Breast epithelium (tissue), 4 donors: ENCODE measurements at regions not wholly inside any gene's neighbourhood (a gene's known extent, or its start where the extent isn't known, plus 50 kb on each side); places are given as distances from the start of the nearest gene placed in this dataset.

Source experiments
- DNase-seq, 2 donors: peaks; one replicate each; pipeline ENCODE4 v3.0.0-alpha.2; 2019; ENCODE audit warnings: low spot score in 2 of 2
- H3K27ac ChIP-seq, 2 donors: fragments of 200-600 bp; sonication (generic) in 1 of 2; one replicate each; pipeline ENCODE4 v1.5.1; 2016 to 2019; ENCODE audit warnings: mild to moderate bottlenecking in 1 of 2
- H3K27me3 ChIP-seq, 2 donors: fragments of 200-600 bp; sonication (generic) in 1 of 2; one replicate each; pipeline versions ENCODE4 v1.5.1 to v1.6.0; 2017 to 2019; ENCODE audit warnings: control low read depth in 1 of 2, mild to moderate bottlenecking in 1 of 2
- H3K36me3 ChIP-seq: fragments of 200-600 bp; one replicate; pipeline ENCODE4 v1.5.1; 2019
- H3K4me1 ChIP-seq, 2 donors: fragments of 200-600 bp; sonication (generic); one replicate each; pipeline ENCODE4 v1.5.1; 2016 to 2019; ENCODE audit warnings: control low read depth in 1 of 2
- H3K4me3 ChIP-seq, 3 donors: fragments of 200-600 bp; sonication (generic); 1 replicate in 2 of 3; 2 replicates in 1 of 3; pipeline ENCODE4 v1.5.1; 2016 to 2019; ENCODE audit warnings: mild to moderate bottlenecking in 3 of 3, moderate library complexity in 2 of 3
- H3K9me3 ChIP-seq, 2 donors: fragments of 200-600 bp; sonication (generic) in 1 of 2; one replicate each; pipeline ENCODE4 v1.5.1; 2016 to 2019; ENCODE audit warnings: control low read depth in 1 of 2
- POLR2A ChIP-seq: fragments of 450-650 bp; IDR thresholded peaks from one replicate; pipeline ENCODE4 v1.6.1; 2016; ENCODE audit warnings: antibody characterized with exemption, mild to moderate bottlenecking, moderate library complexity
- POLR2AphosphoS5 ChIP-seq, 3 donors: sonication (generic); formaldehyde crosslinking; IDR thresholded peaks; one replicate each; pipeline ENCODE4 v1.6.1; 2017; ENCODE audit warnings: antibody characterized with exemption in 3 of 3
- intact Hi-C: fragments of 100-400 bp; cut with DNase I; formaldehyde crosslinking; loops from one replicate; pipeline ENCODE4 v1.15.1; 2023; ENCODE audit warnings: low total_unique reads
- TF ChIP-seq, protein P1 (sequence below), 3 donors: fragments of 450-650 bp; IDR thresholded peaks; one replicate each; pipeline ENCODE4 v1.5.1; 2016 to 2017; ENCODE audit warnings: antibody characterized with exemption in 3 of 3, mild to moderate bottlenecking in 3 of 3, moderate library complexity in 3 of 3

DNA sequence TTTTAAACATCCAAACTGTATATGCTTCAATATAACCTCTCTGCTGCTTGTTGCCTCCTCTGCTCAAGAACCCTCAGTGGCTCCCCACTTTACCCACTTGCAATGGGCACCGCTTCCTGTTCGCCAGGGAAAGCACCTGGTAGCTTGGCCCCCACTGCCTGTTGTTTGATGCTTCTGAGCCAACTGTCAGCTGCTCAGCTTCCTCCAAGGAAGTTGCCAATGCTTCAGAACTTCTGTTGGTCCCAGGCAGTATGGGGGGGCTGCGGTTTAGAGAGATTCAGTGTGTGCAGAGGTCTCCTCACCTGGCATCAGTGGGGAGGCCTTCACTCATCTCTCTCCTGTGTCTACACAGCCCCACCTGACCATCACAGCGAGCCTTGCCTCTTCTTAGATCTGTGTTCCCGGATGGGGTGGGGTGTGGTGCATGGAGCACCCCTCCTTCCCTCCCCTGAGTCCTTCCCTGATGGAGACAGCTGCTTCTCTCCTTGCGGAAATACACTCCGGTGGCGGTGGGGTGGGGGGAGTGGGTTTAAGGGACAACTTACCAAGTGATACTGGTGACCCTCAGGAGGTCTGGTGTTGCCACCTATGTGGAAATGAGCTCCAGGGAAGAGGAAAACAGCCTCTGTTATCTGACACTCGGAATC, 308.1 kb downstream of the CDH26 start:
- intact Hi-C loops, result no loop called here
- TF ChIP-seq POLR2A (no peak), POLR2AphosphoS5 (IDR thresholded peaks at IDR 0.05) (no peak)
- TF ChIP-seq, protein P1, sequence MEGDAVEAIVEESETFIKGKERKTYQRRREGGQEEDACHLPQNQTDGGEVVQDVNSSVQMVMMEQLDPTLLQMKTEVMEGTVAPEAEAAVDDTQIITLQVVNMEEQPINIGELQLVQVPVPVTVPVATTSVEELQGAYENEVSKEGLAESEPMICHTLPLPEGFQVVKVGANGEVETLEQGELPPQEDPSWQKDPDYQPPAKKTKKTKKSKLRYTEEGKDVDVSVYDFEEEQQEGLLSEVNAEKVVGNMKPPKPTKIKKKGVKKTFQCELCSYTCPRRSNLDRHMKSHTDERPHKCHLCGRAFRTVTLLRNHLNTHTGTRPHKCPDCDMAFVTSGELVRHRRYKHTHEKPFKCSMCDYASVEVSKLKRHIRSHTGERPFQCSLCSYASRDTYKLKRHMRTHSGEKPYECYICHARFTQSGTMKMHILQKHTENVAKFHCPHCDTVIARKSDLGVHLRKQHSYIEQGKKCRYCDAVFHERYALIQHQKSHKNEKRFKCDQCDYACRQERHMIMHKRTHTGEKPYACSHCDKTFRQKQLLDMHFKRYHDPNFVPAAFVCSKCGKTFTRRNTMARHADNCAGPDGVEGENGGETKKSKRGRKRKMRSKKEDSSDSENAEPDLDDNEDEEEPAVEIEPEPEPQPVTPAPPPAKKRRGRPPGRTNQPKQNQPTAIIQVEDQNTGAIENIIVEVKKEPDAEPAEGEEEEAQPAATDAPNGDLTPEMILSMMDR (IDR thresholded peaks at IDR 0.05), result no peak

GRCh38 chr20:60268491-60268890, 310.3 kb downstream of the CDH26 start:
- Histone ChIP-seq H3K4me1 (no peaks in the 10 kb centered on the region), H3K9me3 (no peaks in the 10 kb centered on the region), H3K27ac (no peak overlapping the region), H3K36me3 (no peaks in the 10 kb centered on the region), H3K4me3 (no peak overlapping the region), H3K27me3 (no peaks in the 10 kb centered on the region)
- intact Hi-C loops, result loop anchor here (1.0 kb wide), 1 partner anchor 21 kb away; no protein-coding TSS in a partner anchor
- no peak for TF ChIP-seq POLR2AphosphoS5 (IDR thresholded peaks at IDR 0.05)
- TF ChIP-seq, protein P1 (IDR thresholded peaks at IDR 0.05), result no peak
- TF ChIP-seq POLR2A, result no peak
- DNase-seq, result no peak

More for the DNA sequence above, 308.1 kb downstream of the CDH26 start:
- H3K4me3 ChIP-seq, result no peak overlapping the region
- H3K4me1 ChIP-seq, result no peaks in the 10 kb centered on the region
- no peak for DNase-seq
- no peaks in the 10 kb centered on the region for H3K27me3 ChIP-seq
- no peak overlapping the region for H3K27ac ChIP-seq
- H3K9me3 ChIP-seq, result no peaks in the 10 kb centered on the region
- no peaks in the 10 kb centered on the region for H3K36me3 ChIP-seq

- Histone ChIP-seq H3K36me3 (no peaks in the 10 kb centered on the region), H3K27me3 (no peaks in the 10 kb centered on the region), H3K4me1 (no peaks in the 10 kb centered on the region), H3K4me3 (no peak overlapping the region), H3K27ac (no peak overlapping the region), H3K9me3 (no peaks in the 10 kb centered on the region)
- TF ChIP-seq, protein P1 (IDR thresholded peaks at IDR 0.05), result no peak
- TF ChIP-seq POLR2A (no peak), POLR2AphosphoS5 (IDR thresholded peaks at IDR 0.05) (no peak)
- intact Hi-C loops, result no loop called here
- DNase-seq, result no peak
Observed at GRCh38 chr20:60269573-60270162, 311.4 kb downstream of the CDH26 start.

DNA sequence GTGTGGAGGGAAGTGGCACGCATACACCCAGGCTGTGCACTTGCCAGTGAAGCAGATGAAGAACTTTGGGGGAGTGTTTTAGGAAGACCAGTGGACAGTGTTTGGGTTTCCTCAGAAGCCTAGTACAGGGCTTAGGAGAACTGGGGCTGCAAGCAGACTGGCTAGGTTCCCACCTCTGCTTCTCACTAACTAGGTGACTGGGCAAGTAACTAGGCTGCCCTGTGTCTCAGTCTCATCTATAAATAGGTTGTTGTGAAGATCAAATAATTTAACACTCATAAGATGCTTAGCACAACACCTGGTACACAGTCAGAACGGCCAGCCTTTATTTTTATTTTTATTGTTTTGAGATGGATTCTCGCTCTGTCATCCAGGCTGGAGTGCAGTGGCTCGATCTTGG, 312.1 kb downstream of the CDH26 start:
- Histone ChIP-seq H3K27me3 (no peaks in the 10 kb centered on the region), H3K4me1 (no peaks in the 10 kb centered on the region), H3K27ac (no peak overlapping the region), H3K9me3 (no peaks in the 10 kb centered on the region), H3K4me3 (no peak overlapping the region), H3K36me3 (no peaks in the 10 kb centered on the region)
- DNase-seq, result no peak
- intact Hi-C loops, result no loop called here
- TF ChIP-seq POLR2A, result no peak
- TF ChIP-seq, protein P1 (IDR thresholded peaks at IDR 0.05), result no peak
- no peak for TF ChIP-seq POLR2AphosphoS5 (IDR thresholded peaks at IDR 0.05)

GRCh38 chr20:60271597-60271996, 313.4 kb downstream of the CDH26 start:
- no peak for DNase-seq
- H3K4me1 ChIP-seq, result no peaks in the 10 kb centered on the region
- intact Hi-C loops, result no loop called here
- no peaks in the 10 kb centered on the region for H3K36me3 ChIP-seq
- no peak overlapping the region for H3K4me3 ChIP-seq
- H3K27ac ChIP-seq, result no peak overlapping the region
- H3K9me3 ChIP-seq, result no peaks in the 10 kb centered on the region
- H3K27me3 ChIP-seq, result no peaks in the 10 kb centered on the region
- TF ChIP-seq POLR2AphosphoS5 (IDR thresholded peaks at IDR 0.05), result no peak
- TF ChIP-seq, protein P1 (IDR thresholded peaks at IDR 0.05), result peak in 1 of 3 donors; percentile 20
